Activated CD4-positive, CD25-positive, alpha-beta regulatory T cell treated with anti-CD3 and anti-CD28 coated beads, Interleukin-2, amount 50 U/mL, for 16 hours (primary cell): ENCODE measurements at regions not wholly inside any gene's neighbourhood (a gene's known extent, or its start where the extent isn't known, plus 50 kb on each side); places are given as distances from the start of the nearest gene placed in this dataset.

Source experiments
- DNase-seq: peaks from one replicate; pipeline ENCODE4 v3.0.0-alpha.2; 2020; ENCODE audit warnings: low read depth, low spot score

GRCh38 chr4:153137677-153138630 is 66.3 kb upstream of the TRIM2 start:
- no peak for DNase-seq

- no peak for DNase-seq
Measured at GRCh38 chr4:153138736-153139135, 65.5 kb upstream of the TRIM2 start.

GRCh38 chr4:153140294-153140693 is 63.9 kb upstream of the TRIM2 start:
- no peak for DNase-seq

GRCh38 chr4:153141238-153141637 is 63.0 kb upstream of the TRIM2 start:
- no peak for DNase-seq

- no peak for DNase-seq
Measured at GRCh38 chr4:153142700-153143438, 61.4 kb upstream of the TRIM2 start.

GRCh38 chr4:153143527-153144348 is 60.5 kb upstream of the TRIM2 start:
- DNase-seq, result no peak

- no peak for DNase-seq
Measured at GRCh38 chr4:153146031-153146430, 58.2 kb upstream of the TRIM2 start.

GRCh38 chr4:153146961-153147360 is 57.3 kb upstream of the TRIM2 start:
- DNase-seq, result no peak

GRCh38 chr4:153148791-153149190 is 55.5 kb upstream of the TRIM2 start:
- no peak for DNase-seq

- no peak for DNase-seq
Measured at GRCh38 chr4:153151535-153152455, 52.4 kb upstream of the TRIM2 start.

- peak; percentile 28 for DNase-seq
Measured at GRCh38 chr4:153152501-153153338, 51.5 kb upstream of the TRIM2 start.

GRCh38 chr4:153153339-153153871 is 50.8 kb upstream of the TRIM2 start:
- peak; percentile 26 for DNase-seq

GRCh38 chr4:153154007-153154975 is 50.0 kb upstream of the TRIM2 start:
- DNase-seq, result no peak
